LNCaP clone FGC (cell line): ENCODE measurements at regions not wholly inside any gene's neighbourhood (a gene's known extent, or its start where the extent isn't known, plus 50 kb on each side); places are given as distances from the start of the nearest gene placed in this dataset.

ENCODE experiments used
- DNase-seq: peaks from one replicate; pipeline ENCODE4 v3.0.0-alpha.2; 2011; ENCODE audit warnings: low read depth
- H3K4me3 ChIP-seq: 2 replicates; pipeline ENCODE4 v1.5.1; 2011; ENCODE audit warnings: mild to moderate bottlenecking, low read depth, low read length, control low read depth
- CTCF ChIP-seq: IDR thresholded peaks from 2 replicates; pipeline ENCODE4 v1.5.1; 2012; ENCODE audit warnings: mild to moderate bottlenecking; ENCODE audit not compliant: control insufficient read depth, insufficient read depth; ENCODE audit errors: extremely low read depth

GRCh38 chrX:87873347-87873941 is 355.8 kb downstream of the KLHL4 start:
- TF ChIP-seq CTCF, result no peak
- no peak for DNase-seq

DNA sequence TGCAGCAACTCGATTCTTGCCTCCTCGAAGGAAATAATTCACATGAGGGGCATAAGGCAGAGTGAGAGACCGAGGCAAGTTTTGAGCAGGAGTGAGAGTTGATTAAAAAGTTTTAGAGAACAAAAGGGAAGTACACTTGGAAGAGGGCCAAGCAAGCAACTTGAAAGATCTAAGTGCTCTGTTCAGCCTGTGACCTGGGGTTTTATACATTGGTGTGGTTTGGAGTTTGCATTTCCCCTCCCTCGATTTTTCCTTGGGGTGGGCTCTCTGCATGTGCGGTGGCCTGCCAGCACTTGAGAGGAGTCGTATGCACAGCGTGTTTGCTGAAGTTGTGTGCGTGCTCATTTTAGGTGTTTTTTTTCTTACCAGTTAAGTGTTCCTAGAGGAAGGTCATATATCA is 356.4 kb downstream of the KLHL4 start:
- H3K4me3 ChIP-seq, result no peak overlapping the region
- no peak for DNase-seq
- TF ChIP-seq CTCF, result no peak

More at GRCh38 chrX:87873347-87873941, 355.8 kb downstream of the KLHL4 start:
- no peak overlapping the region for H3K4me3 ChIP-seq

GRCh38 chrX:87878926-87879325 is 361.3 kb downstream of the KLHL4 start:
- TF ChIP-seq CTCF, result no peak
- no peak for DNase-seq

DNA sequence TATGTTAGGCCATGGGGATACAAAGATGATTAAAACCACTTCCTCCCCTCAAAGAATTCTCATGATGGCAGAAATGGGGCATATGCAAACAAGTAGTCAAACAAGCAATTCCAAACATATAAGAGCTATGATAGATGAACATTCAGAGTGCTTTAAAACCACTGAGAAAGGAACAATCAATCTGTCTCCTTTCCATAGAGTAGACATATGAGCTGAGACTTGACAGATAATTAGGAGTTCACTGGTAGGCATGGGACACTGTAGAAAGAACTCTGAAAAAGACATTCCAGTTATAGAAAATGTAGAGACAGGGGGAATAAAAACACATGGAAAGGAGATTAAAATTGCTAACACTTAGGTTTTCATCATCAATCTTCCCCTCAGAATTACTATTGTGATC is 372.8 kb downstream of the KLHL4 start:
- no peak overlapping the region for H3K4me3 ChIP-seq
- no peak for DNase-seq
- TF ChIP-seq CTCF, result no peak

More at GRCh38 chrX:87878926-87879325, 361.3 kb downstream of the KLHL4 start:
- H3K4me3 ChIP-seq, result no peak overlapping the region

DNA sequence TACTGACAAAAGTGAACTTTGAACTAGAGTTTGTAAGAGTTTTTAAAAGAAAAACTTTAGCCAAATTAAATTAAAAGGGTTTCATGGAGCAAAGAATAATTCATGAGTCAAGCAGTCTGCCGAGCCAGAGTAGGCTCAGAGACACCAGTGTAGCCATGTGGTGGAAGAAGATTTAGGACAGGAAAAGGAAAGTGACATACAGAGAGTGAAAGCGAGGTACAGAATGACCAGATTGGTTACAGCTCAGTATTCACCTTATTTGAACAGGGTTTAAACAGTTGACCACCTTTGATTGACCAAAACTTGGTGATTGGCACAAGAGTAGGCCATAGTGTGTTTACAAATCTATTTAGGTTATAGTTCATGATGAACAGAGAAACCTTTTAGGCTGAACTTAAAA is 377.8 kb downstream of the KLHL4 start:
- no peak overlapping the region for H3K4me3 ChIP-seq
- DNase-seq, result no peak
- no peak for TF ChIP-seq CTCF

DNA sequence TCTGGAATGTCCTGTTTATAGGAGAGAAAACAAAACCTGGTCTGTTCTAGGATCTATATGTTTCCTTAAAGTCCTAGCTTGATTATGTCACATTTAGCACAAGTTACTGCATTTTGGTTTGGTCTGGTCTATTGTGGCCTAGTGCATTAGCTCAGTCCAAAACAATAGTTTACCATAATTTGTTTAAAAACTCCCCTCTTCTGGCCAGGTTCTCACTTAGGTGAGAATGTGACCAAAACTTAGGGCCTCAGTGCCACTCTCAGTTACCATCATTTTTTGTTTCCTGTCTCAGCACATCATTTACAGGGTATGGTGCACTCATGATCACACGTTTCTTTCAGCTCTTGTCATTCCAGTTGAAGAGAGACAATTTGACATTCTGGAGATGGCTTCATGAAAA is 378.5 kb downstream of the KLHL4 start:
- H3K4me3 ChIP-seq, result no peak overlapping the region
- no peak for DNase-seq
- TF ChIP-seq CTCF, result no peak

DNA sequence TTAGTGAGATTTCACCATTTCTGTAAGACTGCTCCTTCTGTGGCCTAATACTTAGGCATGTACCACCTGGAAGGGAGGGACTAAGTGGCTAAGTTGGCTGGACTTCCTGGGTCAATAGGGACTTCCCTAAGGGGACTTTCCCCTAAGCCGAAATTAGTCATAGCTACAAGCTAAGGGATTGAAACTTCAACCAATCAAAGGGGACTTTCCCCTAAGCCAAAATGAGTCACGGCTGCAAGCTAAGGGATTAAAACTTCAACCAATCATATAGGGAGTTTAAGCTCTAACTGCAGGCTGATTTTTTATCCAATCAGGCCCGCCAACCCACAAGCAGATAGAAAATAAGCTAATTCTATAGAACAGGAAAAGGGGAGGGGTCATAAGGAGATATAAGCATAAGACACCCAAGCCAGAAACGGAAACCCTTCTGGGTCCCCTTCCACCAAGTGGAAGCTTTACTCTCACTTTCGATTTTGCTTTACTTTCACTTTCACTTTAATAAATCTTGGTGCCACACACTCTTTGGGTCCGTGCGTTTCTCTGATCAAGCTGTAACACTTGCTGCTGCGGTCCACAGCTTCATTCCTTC is 382.8 kb downstream of the KLHL4 start:
- no peak for TF ChIP-seq CTCF
- no peak for DNase-seq
- H3K4me3 ChIP-seq, result peak overlapping the region; percentile 40
